HK-2 (cell line): ENCODE measurements at regions not wholly inside any gene's neighbourhood (a gene's known extent, or its start where the extent isn't known, plus 50 kb on each side); places are given as distances from the start of the nearest gene placed in this dataset.

Experiments used
- DNase-seq: peaks from one replicate; pipeline ENCODE4 v3.0.0-alpha.2; 2018; ENCODE audit not compliant: unreplicated experiment

DNA sequence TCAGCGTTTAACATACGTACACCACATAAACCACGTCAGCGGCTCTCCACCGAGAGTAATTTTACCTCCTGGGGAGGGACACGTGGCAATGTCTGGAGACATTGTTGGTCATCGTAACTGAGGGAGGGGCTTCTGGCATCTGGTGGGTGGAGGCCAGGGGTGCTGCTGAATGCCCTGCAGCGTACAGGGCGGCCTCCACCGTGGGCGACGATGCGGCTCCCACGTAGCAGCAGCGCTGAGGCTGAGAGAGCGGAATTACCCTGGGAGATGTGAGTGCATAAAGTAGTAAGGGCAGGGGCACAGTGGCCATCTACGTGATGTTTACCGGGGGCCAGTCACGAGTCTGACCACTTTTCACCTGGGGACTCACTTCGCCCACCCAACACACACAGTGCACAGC, 212.4 kb downstream of the RBFOX3 start:
- DNase-seq: no peak

GRCh38 chr17:79396696-79397095, 214.2 kb downstream of the RBFOX3 start:
- DNase-seq: no peak

DNA sequence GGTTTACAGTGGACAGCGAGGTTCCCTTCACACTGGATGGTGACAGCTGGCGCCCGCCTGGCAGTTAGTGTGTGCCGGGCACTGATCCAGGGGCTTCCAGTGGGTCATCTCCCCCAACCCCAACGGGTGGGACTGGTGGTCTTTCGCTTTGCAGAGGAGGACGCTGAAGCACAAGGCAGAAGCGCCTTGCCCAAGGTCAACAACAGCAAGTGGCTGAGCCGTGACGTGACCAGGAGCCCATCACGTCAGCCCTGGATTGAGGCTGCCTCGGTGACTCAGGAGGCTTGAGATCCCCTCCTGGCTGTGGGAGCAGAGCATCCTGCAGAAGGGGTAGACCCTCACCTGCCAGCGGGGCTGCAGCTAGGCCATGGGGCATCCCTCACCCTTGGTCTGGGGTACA, 215.3 kb downstream of the RBFOX3 start:
- DNase-seq: no peak

DNA sequence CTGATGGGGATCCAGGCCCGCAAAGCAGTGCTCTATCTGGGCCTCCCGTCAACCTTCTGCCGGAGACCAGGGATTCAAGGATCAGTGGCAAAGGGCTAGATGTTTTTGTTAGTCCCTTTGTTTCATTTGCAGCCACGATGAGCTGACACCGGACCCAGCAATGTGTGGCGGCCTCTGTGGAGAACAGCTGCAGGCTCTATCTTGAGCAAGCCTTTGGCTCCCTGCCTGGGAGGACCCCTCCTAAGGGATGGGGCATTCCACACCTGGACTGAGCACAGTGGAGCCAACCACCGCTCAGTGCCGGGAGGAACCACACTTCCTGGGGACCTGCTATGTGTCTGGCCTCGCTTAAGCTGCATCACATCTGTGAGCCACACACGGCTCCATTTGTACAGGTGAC, 215.8 kb downstream of the RBFOX3 start:
- DNase-seq: no peak

GRCh38 chr17:79393358-79394052, 217.3 kb downstream of the RBFOX3 start:
- DNase-seq: peak; percentile 88

GRCh38 chr17:79392598-79392997, 218.3 kb downstream of the RBFOX3 start:
- no peak for DNase-seq

DNA sequence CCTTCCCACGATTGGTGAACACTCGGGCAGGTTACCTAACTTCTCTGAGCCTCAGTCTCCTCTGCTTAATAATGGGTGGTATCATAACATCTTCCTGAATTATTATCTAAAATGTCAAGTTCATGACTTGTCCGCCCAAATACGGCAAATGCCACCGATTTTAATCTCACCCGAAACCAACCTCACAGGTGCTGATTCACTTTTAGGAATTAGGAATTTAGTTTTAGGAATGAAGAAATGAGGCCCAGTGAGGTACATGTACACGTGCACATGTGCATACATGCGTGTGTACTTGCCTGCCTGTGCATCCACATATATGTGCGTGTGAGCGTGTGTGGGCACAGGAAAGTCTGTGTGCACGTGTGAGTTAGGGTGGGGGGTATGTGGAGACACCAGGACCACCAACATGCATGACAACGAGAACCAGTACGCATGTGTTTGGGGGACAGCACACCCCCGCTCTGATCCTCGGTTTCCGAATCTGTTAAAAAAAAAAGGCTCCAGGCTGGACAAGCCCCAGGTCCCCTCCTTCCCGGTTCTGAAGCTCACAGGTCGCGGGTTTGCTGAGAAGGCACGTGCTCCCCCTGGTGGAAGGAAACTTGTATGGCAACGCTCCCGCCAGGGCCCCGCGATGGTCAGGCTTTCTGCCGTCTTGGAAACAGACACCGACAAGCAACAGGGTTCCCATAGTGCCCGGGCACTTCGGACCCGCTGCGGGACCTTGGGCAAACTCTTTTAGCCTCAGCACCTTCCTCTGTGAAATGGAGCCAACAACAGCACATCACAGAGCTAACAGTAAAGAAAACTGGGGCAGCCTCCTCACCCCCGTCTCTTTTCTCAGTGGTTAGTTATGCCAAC, 219.2 kb downstream of the RBFOX3 start:
- peak; percentile 80 for DNase-seq

- DNase-seq: no peak
Measured at GRCh38 chr17:79389896-79390295, 221.0 kb downstream of the RBFOX3 start.

DNA sequence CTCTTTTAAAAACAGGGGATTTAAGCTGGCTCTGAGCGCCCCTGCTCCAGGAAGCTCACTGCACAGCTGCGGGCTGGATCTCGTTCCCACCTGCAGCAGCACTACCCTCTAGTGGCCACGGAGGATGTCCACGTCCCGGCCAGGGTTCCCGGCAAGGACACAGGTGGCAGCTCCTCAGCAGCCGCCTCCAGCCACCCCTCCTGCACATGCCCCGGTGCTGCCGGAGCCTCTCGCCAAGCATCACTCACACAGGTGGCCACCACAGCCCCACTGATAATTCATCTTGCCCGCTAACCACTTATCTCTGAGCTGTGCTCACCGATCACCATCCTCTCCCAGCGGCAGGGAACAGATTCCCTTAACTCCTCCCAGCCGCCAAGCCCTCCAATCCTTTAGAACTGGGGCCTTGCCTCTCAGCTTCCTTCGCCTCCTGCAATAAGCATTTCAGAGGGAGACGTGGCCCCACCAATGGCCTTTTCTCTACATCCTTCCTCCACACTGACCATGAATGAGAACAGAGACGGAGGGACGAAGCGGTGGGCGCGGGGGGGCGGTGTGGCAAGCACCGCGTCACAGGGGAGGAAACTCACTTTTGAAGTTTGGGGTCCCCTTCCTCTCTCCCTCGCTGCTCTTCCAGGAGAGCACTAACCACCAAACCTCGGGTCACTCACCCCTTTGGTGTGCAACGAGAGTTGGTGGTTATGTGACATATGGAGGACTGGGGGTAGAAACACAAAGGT, 222.1 kb downstream of the RBFOX3 start:
- DNase-seq: peak; percentile 68

DNA sequence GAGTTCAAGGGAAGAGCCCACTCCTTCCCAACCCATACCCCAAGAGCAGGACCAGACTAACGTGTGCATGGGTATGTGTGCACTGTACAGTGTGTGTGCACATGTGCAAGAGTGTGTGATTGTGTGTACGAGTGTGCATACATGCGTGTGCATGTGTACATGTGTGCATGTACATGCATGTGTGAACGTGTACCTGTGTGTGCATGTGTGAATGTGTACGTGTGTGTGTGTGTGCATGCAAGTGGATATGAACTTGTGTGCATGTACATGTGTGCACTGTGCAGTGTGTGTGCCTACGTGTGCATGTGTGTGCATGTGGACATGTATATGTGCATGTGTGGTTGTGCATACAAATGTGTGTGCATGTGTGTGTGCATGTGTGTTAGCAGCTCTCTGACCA, 223.1 kb downstream of the RBFOX3 start:
- DNase-seq: no peak

DNA sequence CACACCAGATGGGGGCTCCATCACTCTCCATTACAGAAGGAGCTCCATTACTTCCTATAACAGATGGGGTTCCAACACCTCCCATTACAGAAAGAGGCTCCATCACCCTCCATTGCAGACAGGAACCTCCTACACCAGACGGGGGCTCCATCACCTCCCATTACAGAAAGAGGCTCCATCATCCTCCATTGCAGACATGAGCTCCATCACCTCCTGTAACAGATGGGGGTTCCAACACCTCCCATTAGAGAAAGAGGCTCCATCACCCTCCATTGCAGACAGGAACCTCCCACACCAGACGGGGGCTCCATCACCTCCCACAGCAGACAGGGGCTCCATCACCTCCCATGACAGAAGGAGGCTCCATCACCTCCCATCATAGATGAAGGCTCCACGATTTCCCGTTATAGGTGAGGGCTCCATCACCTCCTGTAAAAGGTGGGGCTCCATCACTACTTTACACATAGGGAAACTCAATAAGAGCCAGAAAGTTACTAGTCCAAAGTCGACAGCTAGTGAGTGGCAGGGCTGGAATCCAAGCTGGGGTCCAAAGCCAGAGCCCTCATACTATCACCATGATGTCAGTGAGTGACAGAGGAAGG, 224.8 kb downstream of the RBFOX3 start:
- DNase-seq: no peak

- DNase-seq: no peak
Measured at GRCh38 chr17:79382313-79382712, 228.5 kb downstream of the RBFOX3 start.

- no peak for DNase-seq
Measured at GRCh38 chr17:79379700-79380445, 231.0 kb downstream of the RBFOX3 start.

DNA sequence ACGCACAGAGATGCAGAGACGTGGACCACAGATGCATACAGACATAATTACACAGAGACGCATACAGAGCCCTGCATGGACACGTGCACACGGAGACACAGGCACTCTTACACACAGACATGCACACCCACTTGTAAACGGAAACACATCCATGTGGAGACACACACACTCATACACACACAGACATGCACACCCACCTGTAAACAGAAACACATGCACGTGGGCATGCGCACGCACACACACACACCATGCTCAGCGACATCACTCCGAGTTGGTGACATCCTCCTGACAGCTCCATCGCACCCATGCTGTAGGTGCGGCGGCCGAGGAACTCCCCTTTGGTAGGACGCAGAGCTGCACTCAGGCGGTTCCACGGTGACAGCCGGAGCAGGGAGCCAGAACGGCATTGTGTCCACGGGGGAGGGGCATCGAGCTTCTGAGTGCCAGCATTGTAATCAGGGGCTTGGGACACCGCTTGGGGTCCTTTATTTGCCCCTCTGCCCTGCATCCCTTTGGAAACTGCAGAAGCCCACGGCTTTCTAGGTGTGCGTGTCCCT, 233.5 kb downstream of the RBFOX3 start:
- no peak for DNase-seq

GRCh38 chr17:79374807-79375206, 236.0 kb downstream of the RBFOX3 start:
- DNase-seq: no peak

DNA sequence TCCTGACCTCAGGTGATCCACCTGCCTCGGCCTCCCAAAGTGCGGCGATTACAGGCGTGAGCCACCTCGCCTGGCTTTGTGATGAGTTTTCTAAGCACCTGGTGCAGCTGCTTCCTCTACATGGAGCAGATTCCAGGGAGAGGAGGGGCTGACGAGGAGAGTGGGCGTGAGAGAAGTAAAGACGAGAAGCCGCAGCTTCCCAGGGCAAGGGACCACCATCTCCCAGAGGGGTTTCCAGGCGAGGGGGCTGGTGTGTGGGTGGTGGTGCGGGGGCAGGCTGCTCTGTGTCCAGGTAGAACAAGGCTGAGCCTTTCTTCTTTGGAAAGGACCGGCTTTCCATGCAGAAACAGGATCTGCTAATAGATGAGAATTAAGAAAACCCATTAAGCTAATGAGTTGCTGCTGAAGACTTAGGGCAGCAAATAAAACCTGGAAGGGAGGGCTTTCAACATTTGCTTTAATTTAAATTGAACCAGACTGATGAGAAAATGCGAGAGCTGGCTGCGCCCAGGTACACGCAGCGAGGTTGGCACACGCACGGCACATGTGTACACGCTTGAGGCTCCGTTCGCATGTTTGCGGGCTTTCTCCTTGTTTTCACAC, 236.7 kb downstream of the RBFOX3 start:
- DNase-seq: no peak

- no peak for DNase-seq
Measured at GRCh38 chr17:79372470-79373238, 238.2 kb downstream of the RBFOX3 start.

GRCh38 chr17:79371984-79372383, 238.9 kb downstream of the RBFOX3 start:
- no peak for DNase-seq

DNA sequence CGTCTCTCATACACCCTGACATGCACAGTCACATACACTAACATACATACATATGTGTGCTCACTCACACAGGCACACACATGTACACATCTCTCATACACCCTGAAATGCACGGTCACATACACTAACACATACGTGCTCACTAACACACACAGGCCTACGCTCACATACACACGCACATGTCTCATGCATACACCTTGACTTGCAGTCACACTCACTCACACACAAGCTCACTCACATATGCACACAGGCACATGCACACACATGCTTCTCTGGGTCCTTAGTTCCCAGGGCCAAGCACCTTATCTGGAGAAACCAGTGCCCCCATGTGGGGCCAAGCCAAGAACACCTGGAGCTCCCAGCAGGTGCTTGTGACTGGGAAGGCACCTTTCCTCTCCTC, 240.3 kb downstream of the RBFOX3 start:
- no peak for DNase-seq

GRCh38 chr17:79370126-79370525, 240.7 kb downstream of the RBFOX3 start:
- DNase-seq: no peak
